ENCODE measurements at regions not wholly inside any gene's neighbourhood (a gene's known extent, or its start where the extent isn't known, plus 50 kb on each side); places are given as distances from the start of the nearest gene placed in this dataset.

DNA sequence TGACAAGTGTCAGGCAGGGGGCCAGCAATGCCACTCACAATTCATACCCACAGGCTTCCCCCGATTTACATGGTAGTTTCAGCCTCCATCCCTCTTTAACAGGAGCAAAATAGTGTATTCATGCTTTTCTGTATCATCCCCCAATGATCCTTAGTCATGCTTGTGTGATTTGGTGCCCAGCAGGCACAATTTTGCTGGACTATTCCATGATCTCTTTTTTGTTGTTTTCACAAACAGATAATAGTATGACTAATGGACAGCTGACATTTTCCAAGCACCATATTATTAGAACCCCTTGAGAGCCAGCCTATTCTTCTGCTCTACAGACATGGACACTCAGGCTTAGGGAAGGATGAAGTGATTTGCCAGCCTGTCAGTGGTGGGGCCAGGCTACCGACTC, 128.2 kb upstream of the RIPOR2 start:
- no peaks in the 10 kb centered on the region for H3K9me3 ChIP-seq (ENCODE audit: low read length)
- FAIRE-seq: no peak
- in situ Hi-C loops (cut with HindIII; ENCODE audit: extremely low pct_ligation_motif_present, low pct_unique_long_range_greater_than_20kb): loop anchor here (25.0 kb wide), 1 partner anchor 477 kb away; no protein-coding TSS in a partner anchor

DNA sequence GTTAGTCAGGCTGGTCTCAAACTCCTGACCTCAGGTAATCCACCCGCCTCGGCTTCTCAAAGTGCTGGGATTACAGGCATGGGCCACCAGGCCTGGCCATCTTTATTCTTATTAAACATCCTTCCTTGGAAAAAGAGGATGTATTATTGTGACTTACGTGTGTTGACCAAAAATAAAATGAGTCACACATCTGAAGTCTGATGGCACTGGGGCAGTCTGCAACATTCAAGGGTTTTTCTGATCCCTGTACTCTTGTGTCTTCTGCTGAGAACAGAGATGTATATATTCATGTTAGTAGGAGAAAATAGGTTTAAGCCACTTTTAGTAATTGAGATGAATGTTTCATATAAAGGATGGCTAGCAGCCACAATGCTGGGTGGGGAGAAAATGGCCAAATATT, 129.9 kb upstream of the RIPOR2 start:
- H3K27me3 ChIP-seq (ENCODE audit: control insufficient read depth in 1 of 2, insufficient read depth in 2 of 2, low read length in 2 of 2): 0 out of 5 replicates have a peak, but pooled peaks cover 0 to 3% of the 10 kb centered on the region in 2 experiments
- ChIA-PET CTCF (ENCODE audit: low intra/inter-chr PET ratio, low total read pairs) (no interaction called here), POLR2A (no interaction called here)
- in situ Hi-C loops (cut with HindIII; ENCODE audit: extremely low pct_ligation_motif_present, low pct_unique_long_range_greater_than_20kb) (loop anchor here (25.0 kb wide), 1 partner anchor 478 kb away; no protein-coding TSS in a partner anchor), intact Hi-C loops (cut with micrococcal nuclease; ENCODE audit: unreplicated experiment) (no loop called here)
- FAIRE-seq (no peak), DNase-seq (ENCODE audit: low spot score) (no peak), ATAC-seq (no peak)
- TF ChIP-seq ZNF7 (CRISPR knock-in tag; IDR thresholded peaks at IDR 0.05) (no peak), ZNF432 (CRISPR knock-in tag; IDR thresholded peaks at IDR 0.05; ENCODE audit: borderline replicate concordance) (no peak), PHB2 (IDR thresholded peaks at IDR 0.05; ENCODE audit: partially characterized antibody) (no peak), ETV6 (CRISPR knock-in tag; conservative IDR thresholded peaks at IDR 0.05) (no peak), HOXA7 (CRISPR knock-in tag; IDR thresholded peaks at IDR 0.05) (no peak), ZNF530 (CRISPR knock-in tag; IDR thresholded peaks at IDR 0.05; ENCODE audit: low read depth) (no peak)
- TF ChIP-seq, protein P1, sequence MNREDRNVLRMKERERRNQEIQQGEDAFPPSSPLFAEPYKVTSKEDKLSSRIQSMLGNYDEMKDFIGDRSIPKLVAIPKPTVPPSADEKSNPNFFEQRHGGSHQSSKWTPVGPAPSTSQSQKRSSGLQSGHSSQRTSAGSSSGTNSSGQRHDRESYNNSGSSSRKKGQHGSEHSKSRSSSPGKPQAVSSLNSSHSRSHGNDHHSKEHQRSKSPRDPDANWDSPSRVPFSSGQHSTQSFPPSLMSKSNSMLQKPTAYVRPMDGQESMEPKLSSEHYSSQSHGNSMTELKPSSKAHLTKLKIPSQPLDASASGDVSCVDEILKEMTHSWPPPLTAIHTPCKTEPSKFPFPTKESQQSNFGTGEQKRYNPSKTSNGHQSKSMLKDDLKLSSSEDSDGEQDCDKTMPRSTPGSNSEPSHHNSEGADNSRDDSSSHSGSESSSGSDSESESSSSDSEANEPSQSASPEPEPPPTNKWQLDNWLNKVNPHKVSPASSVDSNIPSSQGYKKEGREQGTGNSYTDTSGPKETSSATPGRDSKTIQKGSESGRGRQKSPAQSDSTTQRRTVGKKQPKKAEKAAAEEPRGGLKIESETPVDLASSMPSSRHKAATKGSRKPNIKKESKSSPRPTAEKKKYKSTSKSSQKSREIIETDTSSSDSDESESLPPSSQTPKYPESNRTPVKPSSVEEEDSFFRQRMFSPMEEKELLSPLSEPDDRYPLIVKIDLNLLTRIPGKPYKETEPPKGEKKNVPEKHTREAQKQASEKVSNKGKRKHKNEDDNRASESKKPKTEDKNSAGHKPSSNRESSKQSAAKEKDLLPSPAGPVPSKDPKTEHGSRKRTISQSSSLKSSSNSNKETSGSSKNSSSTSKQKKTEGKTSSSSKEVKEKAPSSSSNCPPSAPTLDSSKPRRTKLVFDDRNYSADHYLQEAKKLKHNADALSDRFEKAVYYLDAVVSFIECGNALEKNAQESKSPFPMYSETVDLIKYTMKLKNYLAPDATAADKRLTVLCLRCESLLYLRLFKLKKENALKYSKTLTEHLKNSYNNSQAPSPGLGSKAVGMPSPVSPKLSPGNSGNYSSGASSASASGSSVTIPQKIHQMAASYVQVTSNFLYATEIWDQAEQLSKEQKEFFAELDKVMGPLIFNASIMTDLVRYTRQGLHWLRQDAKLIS (CRISPR knock-in tag; IDR thresholded peaks at IDR 0.05): no peak
- TF ChIP-seq, protein P2, sequence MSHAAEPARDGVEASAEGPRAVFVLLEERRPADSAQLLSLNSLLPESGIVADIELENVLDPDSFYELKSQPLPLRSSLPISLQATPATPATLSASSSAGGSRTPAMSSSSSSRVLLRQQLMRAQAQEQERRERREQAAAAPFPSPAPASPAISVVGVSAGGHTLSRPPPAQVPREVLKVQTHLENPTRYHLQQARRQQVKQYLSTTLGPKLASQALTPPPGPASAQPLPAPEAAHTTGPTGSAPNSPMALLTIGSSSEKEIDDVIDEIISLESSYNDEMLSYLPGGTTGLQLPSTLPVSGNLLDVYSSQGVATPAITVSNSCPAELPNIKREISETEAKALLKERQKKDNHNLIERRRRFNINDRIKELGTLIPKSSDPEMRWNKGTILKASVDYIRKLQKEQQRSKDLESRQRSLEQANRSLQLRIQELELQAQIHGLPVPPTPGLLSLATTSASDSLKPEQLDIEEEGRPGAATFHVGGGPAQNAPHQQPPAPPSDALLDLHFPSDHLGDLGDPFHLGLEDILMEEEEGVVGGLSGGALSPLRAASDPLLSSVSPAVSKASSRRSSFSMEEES (CRISPR knock-in tag; IDR thresholded peaks at IDR 0.05): no peak
- no peaks in the 10 kb centered on the region for H3K36me3 ChIP-seq (replicated peaks in 1 of 2; ENCODE audit: control insufficient read depth in 1 of 2, insufficient read depth in 2 of 2, low read length in 2 of 2)
- WGBS (ENCODE audit: low lambda C conversion rate): 64% methylated on average over 3 of the region's 3 CpGs
- H4K20me1 ChIP-seq (ENCODE audit: insufficient read depth, low read length): no peaks in the 10 kb centered on the region
- no peak overlapping the region for H3K4me3 ChIP-seq (replicated peaks in 1 of 3; ENCODE audit: insufficient read depth in 1 of 3, low read depth in 2 of 3, low read length in 3 of 3)
- no peak overlapping the region for H2AFZ ChIP-seq (ENCODE audit: low read length)
- BruUV-seq (replicated peaks): no TSS peak
- no peaks in the 10 kb centered on the region for H3K4me1 ChIP-seq (ENCODE audit: insufficient read depth, low read length)
- H3K27ac ChIP-seq (ENCODE audit: extremely low read length, insufficient read depth, low read length): no peak overlapping the region
- no peak overlapping the region for H3K9ac ChIP-seq (ENCODE audit: insufficient read depth, low read depth, low read length)
- H3K79me2 ChIP-seq (ENCODE audit: insufficient read depth, low read length): no peaks in the 10 kb centered on the region
- H3K4me2 ChIP-seq (ENCODE audit: low read depth, low read length): no peak overlapping the region
- no peaks in the 10 kb centered on the region for H3K9me3 ChIP-seq (ENCODE audit: low read length)

More for the DNA sequence above, 128.2 kb upstream of the RIPOR2 start:
- Histone ChIP-seq H3K36me3 (replicated peaks in 1 of 2; ENCODE audit: control insufficient read depth in 1 of 2, insufficient read depth in 2 of 2, low read length in 2 of 2) (no peaks in the 10 kb centered on the region), H3K79me2 (ENCODE audit: insufficient read depth, low read length) (no peaks in the 10 kb centered on the region), H3K9ac (ENCODE audit: insufficient read depth, low read depth, low read length) (no peak overlapping the region), H3K4me2 (ENCODE audit: low read depth, low read length) (no peak overlapping the region), H3K4me3 (replicated peaks in 1 of 3; ENCODE audit: insufficient read depth in 1 of 3, low read depth in 2 of 3, low read length in 3 of 3) (no peak overlapping the region), H3K27ac (ENCODE audit: extremely low read length, insufficient read depth, low read length) (no peak overlapping the region), H3K27me3 (ENCODE audit: control insufficient read depth in 1 of 2, insufficient read depth in 2 of 2, low read length in 2 of 2) (0 out of 5 replicates have a peak, but pooled peaks cover 0 to 3% of the 10 kb centered on the region in 2 experiments), H2AFZ (ENCODE audit: low read length) (no peak overlapping the region), H4K20me1 (ENCODE audit: insufficient read depth, low read length) (no peaks in the 10 kb centered on the region), H3K4me1 (ENCODE audit: insufficient read depth, low read length) (no peaks in the 10 kb centered on the region)
- BruUV-seq (replicated peaks): no TSS peak
- DNase-seq (ENCODE audit: low spot score) (no peak), ATAC-seq (no peak)
- TF ChIP-seq, protein P3, sequence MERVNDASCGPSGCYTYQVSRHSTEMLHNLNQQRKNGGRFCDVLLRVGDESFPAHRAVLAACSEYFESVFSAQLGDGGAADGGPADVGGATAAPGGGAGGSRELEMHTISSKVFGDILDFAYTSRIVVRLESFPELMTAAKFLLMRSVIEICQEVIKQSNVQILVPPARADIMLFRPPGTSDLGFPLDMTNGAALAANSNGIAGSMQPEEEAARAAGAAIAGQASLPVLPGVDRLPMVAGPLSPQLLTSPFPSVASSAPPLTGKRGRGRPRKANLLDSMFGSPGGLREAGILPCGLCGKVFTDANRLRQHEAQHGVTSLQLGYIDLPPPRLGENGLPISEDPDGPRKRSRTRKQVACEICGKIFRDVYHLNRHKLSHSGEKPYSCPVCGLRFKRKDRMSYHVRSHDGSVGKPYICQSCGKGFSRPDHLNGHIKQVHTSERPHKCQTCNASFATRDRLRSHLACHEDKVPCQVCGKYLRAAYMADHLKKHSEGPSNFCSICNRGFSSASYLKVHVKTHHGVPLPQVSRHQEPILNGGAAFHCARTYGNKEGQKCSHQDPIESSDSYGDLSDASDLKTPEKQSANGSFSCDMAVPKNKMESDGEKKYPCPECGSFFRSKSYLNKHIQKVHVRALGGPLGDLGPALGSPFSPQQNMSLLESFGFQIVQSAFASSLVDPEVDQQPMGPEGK (CRISPR knock-in tag; IDR thresholded peaks at IDR 0.05): no peak
- WGBS (ENCODE audit: low lambda C conversion rate): 31% methylated on average over 2 of the region's 2 CpGs
- intact Hi-C loops (cut with micrococcal nuclease; ENCODE audit: unreplicated experiment): no loop called here
- ChIA-PET POLR2A (no interaction called here), CTCF (ENCODE audit: low intra/inter-chr PET ratio, low total read pairs) (no interaction called here)
